ENCODE measurements at regions not wholly inside any gene's neighbourhood (a gene's known extent, or its start where the extent isn't known, plus 50 kb on each side); places are given as distances from the start of the nearest gene placed in this dataset.

DNA sequence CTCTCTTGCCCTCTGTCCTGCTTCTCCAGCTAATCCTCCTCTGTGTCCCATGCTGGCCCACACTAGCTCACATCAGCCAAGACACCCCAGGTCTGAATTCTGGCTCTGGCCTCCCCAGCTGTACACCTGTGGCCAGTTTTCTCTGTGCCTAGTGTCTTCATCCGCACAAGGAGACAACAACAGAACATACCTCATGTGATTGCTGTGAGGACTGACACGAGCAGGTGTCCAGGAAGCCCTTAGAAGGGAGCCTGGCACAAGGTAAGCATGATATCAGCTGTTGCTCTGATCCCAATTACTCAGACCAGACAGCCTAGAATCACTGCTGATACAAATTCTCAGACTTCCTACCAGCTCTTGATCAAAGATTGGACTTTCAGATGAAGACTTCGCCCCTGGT, 71.2 kb upstream of the GJB5 start:
- ChIA-PET CTCF (interaction anchor here (0.6 to 2.0 kb wide), 7 partner anchors 8 to 662 kb away, joined by 3 to 7 read pairs (median 4); no protein-coding TSS in a partner anchor), POLR2A (no interaction called here)
- Mint-ChIP-seq H3K36me3 (ENCODE audit: insufficient read depth, unreplicated experiment) (no peaks in the 10 kb centered on the region), H3K27ac (ENCODE audit: low read depth, unreplicated experiment) (no peak overlapping the region), H3K4me1 (ENCODE audit: insufficient read depth, unreplicated experiment) (no peaks in the 10 kb centered on the region), H3K27me3 (ENCODE audit: insufficient read depth, unreplicated experiment) (peaks cover 49% of the 10 kb centered on the region), H3K4me3 (ENCODE audit: unreplicated experiment) (no peak overlapping the region), H3K9me3 (ENCODE audit: unreplicated experiment) (no peaks in the 10 kb centered on the region)
- no peak for TF ChIP-seq CTCF (IDR thresholded peaks at IDR 0.05; ENCODE audit: unreplicated experiment)
- no TSS peak for BruUV-seq (replicated peaks)
- intact Hi-C loops (cut with micrococcal nuclease) = loop anchor here (10.0 kb wide), 1 partner anchor 171 kb away; the partner anchor contains the start of gene SMIM12
- no peak for DNase-seq (ENCODE audit: unreplicated experiment)

- POLR2A ChIA-PET = no interaction called here
- H3K27ac Mint-ChIP-seq (ENCODE audit: low read depth, unreplicated experiment) = no peak overlapping the region
Observed at GRCh38 chr1:34684266-34684665, 70.6 kb upstream of the GJB5 start.

DNA sequence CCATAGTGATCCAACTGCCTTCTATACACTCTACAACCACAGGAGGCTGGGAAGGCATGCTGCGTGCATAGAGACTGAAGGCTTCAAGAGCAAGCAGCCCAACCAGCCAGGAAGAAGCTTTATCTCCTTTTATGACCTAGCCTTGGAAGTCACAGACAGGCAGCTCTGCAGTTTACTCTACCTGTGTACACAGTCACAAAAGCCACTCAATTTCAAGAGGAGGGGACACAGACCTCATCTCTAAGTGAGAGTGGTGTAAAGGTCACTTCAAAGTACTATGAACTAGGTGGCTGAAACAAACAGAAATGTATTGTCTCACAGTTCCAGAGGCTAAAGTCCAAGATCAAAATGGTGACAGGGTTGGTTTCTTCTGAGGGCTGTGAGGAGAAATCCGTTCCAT, 69.6 kb upstream of the GJB5 start:
- CTCF ChIA-PET = interaction anchor here (0.7 kb wide), 1 partner anchor 11 kb away, joined by 4 read pairs; no protein-coding TSS in a partner anchor
- H3K27me3 Mint-ChIP-seq (ENCODE audit: insufficient read depth, unreplicated experiment) = peaks cover 49% of the 10 kb centered on the region
- no peak overlapping the region for H3K27ac Mint-ChIP-seq (ENCODE audit: low read depth, unreplicated experiment)
- DNase-seq (ENCODE audit: unreplicated experiment) = no peak
- no peak for TF ChIP-seq CTCF (IDR thresholded peaks at IDR 0.05; ENCODE audit: unreplicated experiment)
- no peak overlapping the region for H3K4me3 Mint-ChIP-seq (ENCODE audit: unreplicated experiment)
- POLR2A ChIA-PET = no interaction called here
- H3K9me3 Mint-ChIP-seq (ENCODE audit: unreplicated experiment) = no peaks in the 10 kb centered on the region
- no peaks in the 10 kb centered on the region for H3K4me1 Mint-ChIP-seq (ENCODE audit: insufficient read depth, unreplicated experiment)
- intact Hi-C loops (cut with micrococcal nuclease) = loop anchor here (10.0 kb wide), 1 partner anchor 170 kb away; the partner anchor contains the start of gene SMIM12
- H3K36me3 Mint-ChIP-seq (ENCODE audit: insufficient read depth, unreplicated experiment) = no peaks in the 10 kb centered on the region
- no TSS peak for BruUV-seq (replicated peaks)

More at GRCh38 chr1:34684266-34684665, 70.6 kb upstream of the GJB5 start:
- CTCF ChIA-PET = interaction anchor here (0.8 to 2.0 kb wide), 3 partner anchors 9 to 663 kb away, joined by 3 to 7 read pairs (median 3); no protein-coding TSS in a partner anchor
- no TSS peak for BruUV-seq (replicated peaks)
- TF ChIP-seq CTCF (IDR thresholded peaks at IDR 0.05; ENCODE audit: unreplicated experiment) = no peak
- no peak for DNase-seq (ENCODE audit: unreplicated experiment)
- H3K4me1 Mint-ChIP-seq (ENCODE audit: insufficient read depth, unreplicated experiment) = no peaks in the 10 kb centered on the region
- H3K4me3 Mint-ChIP-seq (ENCODE audit: unreplicated experiment) = no peak overlapping the region
- intact Hi-C loops (cut with micrococcal nuclease) = loop anchor here (10.0 kb wide), 1 partner anchor 171 kb away; the partner anchor contains the start of gene SMIM12
- H3K9me3 Mint-ChIP-seq (ENCODE audit: unreplicated experiment) = no peaks in the 10 kb centered on the region
- H3K36me3 Mint-ChIP-seq (ENCODE audit: insufficient read depth, unreplicated experiment) = no peaks in the 10 kb centered on the region
- H3K27me3 Mint-ChIP-seq (ENCODE audit: insufficient read depth, unreplicated experiment) = peaks cover 44% of the 10 kb centered on the region

- no peak for DNase-seq (ENCODE audit: unreplicated experiment)
Observed at GRCh38 chr1:34686531-34686930, 68.3 kb upstream of the GJB5 start.

More at GRCh38 chr1:34686531-34686930, 68.3 kb upstream of the GJB5 start:
- TF ChIP-seq CTCF (IDR thresholded peaks at IDR 0.05; ENCODE audit: unreplicated experiment) = no peak
- no peaks in the 10 kb centered on the region for H3K9me3 Mint-ChIP-seq (ENCODE audit: unreplicated experiment)
- no peaks in the 10 kb centered on the region for H3K4me1 Mint-ChIP-seq (ENCODE audit: insufficient read depth, unreplicated experiment)
- peaks cover 62% of the 10 kb centered on the region for H3K27me3 Mint-ChIP-seq (ENCODE audit: insufficient read depth, unreplicated experiment)
- ChIA-PET CTCF (interaction anchor here (2.1 kb wide), 1 partner anchor 56 kb away, joined by 10 read pairs; no protein-coding TSS in a partner anchor), POLR2A (no interaction called here)
- no TSS peak for BruUV-seq (replicated peaks)
- no peak overlapping the region for H3K27ac Mint-ChIP-seq (ENCODE audit: low read depth, unreplicated experiment)
- H3K4me3 Mint-ChIP-seq (ENCODE audit: unreplicated experiment) = no peak overlapping the region
- intact Hi-C loops (cut with micrococcal nuclease) = loop anchor here (10.0 kb wide), 1 partner anchor 168 kb away; the partner anchor contains the start of gene SMIM12
- no peaks in the 10 kb centered on the region for H3K36me3 Mint-ChIP-seq (ENCODE audit: insufficient read depth, unreplicated experiment)

Data from MCF 10A (cell line).